H7 (cell line): ENCODE measurements at regions not wholly inside any gene's neighbourhood (a gene's known extent, or its start where the extent isn't known, plus 50 kb on each side); places are given as distances from the start of the nearest gene placed in this dataset.
"Not testable (repeated sequence)": the region's sequence is repeated elsewhere in the genome, so short reads cannot be mapped to it uniquely, and the experiment has no call there.

Source experiments
- DNase-seq: peaks from one replicate; pipeline ENCODE4 v3.0.0; 2012
- H3K27me3 ChIP-seq: 2 replicates; pipeline ENCODE4 v1.6.0; 2011; ENCODE audit warnings: mild to moderate bottlenecking, low read length; ENCODE audit not compliant: control insufficient read depth, insufficient read depth
- H3K36me3 ChIP-seq: replicated peaks from 2 replicates; pipeline ENCODE4 v1.5.1; 2011; ENCODE audit warnings: low read length; ENCODE audit not compliant: control insufficient read depth, insufficient read depth
- H3K4me3 ChIP-seq: 2 replicates; pipeline ENCODE4 v1.5.1; 2011; ENCODE audit warnings: low read depth, mild to moderate bottlenecking, control low read depth, low read length, moderate library complexity; ENCODE audit not compliant: insufficient read depth

DNA sequence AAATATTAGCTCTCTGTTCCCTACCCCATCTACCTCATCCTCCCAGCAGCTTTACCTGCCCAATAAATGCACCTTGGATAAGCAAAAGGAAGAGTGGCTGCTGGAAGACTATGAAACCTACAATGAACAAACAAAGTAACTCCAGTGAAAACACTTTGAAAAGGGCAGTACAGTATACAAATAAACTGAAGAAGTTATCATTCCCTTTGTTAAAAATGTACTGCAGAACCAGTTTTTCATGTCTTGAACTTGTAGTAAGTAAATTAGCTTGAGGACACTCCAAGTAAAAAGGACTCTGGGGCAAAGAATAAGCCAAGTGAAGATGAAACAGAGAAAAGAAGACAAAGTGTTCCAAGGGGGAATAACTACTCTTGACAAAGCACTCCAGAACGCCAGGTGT is 457.1 kb downstream of the DTWD2 start:
- Histone ChIP-seq H3K4me3 (no peak overlapping the region), H3K36me3 (no peaks in the 10 kb centered on the region), H3K27me3 (no peaks in the 10 kb centered on the region)
- no peak for DNase-seq

DNA sequence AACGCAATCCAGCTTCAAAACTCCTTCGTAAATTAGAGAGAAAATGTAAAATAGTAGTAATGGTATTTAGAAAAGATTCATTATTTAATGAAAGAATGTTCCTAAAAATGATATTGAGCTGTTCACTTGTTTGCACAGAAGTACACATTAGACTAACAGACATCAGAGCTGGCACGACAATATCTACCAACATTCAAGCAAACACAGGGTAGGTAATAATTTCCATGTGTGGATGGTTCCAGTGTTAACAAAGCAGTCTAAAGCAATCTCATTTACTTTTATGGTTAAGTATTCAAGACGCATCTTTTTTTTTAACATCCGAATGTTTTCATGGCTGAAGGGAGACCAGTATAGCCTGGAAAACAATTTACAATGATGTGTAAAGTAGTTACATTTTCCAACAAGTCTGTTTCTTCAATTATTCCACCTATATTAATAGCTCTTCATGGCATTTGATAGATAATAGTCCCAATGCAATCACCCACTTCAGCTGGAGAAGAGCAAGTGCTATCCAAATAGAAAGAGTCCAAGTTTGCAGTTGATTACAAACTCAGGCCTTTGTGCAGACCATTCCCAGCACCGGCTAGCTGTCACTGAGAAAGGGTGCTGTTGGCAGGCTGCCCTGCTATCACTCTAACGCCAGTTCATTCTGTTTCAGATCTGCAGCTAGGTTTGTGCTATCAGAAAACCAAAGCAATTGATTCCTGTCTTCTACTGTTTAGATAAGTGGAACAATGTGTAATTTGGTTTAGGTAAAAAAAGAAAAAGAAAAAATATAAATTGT is 458.8 kb downstream of the DTWD2 start:
- Histone ChIP-seq H3K36me3 (no peaks in the 10 kb centered on the region), H3K4me3 (no peak overlapping the region), H3K27me3 (no peaks in the 10 kb centered on the region)
- no peak for DNase-seq

DNA sequence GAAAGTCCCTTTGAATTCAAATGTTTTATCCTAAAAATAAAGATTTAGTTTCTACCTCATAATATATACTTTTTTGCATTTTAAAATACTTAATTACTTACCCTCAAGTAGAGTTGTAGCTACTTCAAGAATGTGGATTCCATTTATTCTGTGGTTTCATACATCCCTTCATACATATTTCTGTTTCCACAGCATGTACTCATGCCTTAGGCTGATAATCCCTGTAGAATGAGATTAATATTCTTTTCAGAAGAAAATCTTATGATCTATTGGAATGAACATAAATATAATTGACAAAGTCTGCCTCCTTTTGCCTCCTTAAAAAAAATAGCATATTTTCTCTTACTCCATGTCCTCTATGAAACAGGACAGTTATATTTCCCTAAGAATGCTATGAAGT is 465.7 kb downstream of the DTWD2 start:
- Histone ChIP-seq H3K36me3 (no peaks in the 10 kb centered on the region), H3K27me3 (no peaks in the 10 kb centered on the region), H3K4me3 (no peak overlapping the region)
- no peak for DNase-seq

DNA sequence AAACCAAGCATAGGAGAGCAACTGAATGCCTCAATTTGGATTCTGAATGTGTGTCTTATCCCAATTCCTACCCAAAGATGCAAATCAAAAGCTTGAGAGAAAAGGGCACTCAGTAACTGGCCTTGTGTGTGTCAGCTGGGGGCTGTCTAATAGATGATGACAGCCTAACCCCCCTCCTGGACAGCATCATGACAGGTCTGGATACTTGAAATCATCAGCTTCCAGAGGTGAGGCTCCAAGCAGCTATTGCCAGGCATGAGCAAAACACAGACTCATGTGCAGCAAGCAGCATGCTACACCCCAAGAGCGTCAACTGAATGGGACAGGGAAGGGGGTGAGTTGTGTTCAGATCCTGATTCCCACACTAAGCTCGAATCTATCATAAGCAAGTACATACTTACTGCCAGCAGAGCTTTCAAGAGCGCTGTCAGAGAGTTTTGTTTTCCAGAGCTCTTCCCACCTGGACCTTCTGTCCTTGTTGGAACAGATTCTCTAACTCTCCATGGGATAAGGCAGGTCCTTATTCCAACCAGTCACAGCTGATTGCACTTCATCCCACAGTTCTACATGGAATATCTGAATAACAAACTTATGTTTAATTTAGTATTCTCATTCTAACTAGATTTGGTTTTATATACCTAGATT is 467.5 kb downstream of the DTWD2 start:
- Histone ChIP-seq H3K36me3 (no peaks in the 10 kb centered on the region), H3K27me3 (no peaks in the 10 kb centered on the region), H3K4me3 (no peak overlapping the region)
- DNase-seq: no peak

DNA sequence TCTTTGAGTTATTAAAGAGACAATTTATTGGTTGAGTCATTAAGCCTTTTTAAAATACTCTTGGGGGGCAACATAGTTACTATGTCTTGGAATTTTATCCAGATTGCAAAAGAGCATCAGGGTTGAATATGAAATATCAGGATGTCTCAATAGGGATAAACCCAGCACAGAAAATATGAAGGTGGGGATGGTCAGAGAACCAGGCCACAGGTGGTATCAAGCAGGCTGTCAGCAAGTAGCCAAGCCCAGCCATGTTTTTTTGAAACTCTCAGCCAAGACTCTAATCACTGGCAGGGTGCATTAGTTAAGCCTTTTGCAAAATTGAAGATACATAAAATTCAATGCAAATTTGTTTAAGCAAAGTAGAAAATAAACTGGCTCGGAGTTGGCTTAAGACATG is 468.9 kb downstream of the DTWD2 start:
- H3K27me3 ChIP-seq: no peaks in the 10 kb centered on the region
- no peak for DNase-seq

DNA sequence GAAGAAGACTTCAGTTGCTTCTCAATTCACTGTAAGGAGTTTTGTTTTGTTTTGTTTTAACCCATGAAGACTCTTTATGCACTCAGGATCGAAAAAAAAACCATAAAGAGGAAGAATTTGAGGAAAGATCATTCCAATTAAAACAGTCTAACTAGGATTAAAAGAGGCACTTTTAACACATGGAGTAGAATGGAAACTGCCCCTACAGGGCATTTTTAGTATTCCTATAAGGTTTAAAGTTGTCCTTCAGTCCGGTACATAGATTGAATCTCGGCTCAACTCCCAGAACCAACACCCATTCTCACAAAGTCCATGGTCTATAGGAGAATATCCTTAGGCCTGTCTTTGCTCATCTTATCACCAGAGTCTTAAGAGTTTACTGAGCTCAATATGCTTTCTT is 469.6 kb downstream of the DTWD2 start:
- Histone ChIP-seq H3K4me3 (no peak overlapping the region), H3K27me3 (no peaks in the 10 kb centered on the region), H3K36me3 (no peaks in the 10 kb centered on the region)
- DNase-seq: no peak

More for the DNA sequence above, 468.9 kb downstream of the DTWD2 start:
- H3K36me3 ChIP-seq: no peaks in the 10 kb centered on the region
- no peak overlapping the region for H3K4me3 ChIP-seq

DNA sequence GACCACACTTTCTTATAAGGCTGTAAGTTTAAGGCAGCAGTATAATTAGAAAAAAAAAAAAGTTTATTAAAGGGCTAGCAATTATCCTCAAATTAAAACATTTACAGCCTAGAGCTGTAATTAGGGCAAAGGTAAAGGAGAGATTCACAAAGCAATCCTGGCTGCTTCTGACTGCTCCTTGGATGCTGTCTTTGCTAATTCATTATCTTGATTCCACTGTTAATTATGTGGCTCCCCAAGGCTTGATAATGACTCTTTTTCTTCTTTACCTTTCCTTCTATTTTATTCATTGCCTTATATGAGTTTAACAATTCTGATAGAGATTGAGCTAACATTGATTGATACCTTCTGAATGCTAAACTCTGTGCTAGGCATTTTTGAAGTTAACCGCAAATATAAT is 476.5 kb downstream of the DTWD2 start:
- H3K4me3 ChIP-seq: no peak overlapping the region
- H3K27me3 ChIP-seq: no peaks in the 10 kb centered on the region
- DNase-seq: no peak
- H3K36me3 ChIP-seq: no peaks in the 10 kb centered on the region

DNA sequence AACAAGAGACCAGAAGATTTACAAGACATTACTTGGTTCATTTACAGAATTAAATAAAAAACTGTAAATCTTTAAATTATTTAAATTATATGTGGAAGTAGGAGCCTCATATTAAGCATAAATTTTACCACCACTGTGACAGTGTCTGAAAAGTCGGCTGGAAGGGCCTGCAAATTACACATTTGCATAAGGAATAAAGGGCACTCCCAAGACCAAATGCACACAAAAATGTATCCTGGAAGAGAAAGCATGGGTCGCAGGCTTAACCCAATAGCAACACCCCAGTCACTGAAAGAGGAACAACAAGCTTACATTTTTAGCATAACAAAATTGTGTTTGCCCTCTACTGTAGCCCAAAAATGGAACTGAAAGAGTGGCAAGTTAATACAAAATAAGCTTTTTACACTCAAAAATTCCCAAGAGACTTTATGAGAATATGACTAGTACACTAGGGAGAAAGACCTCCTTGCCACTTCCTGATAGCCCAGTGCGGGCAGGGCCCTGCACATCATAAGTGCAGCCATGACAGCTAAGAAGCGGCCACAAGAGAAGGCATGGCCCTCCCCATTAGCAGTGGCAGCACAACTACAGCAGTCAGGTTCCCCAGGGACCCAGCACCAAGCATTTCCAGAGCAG is 482.0 kb downstream of the DTWD2 start:
- DNase-seq: no peak
- Histone ChIP-seq H3K36me3 (no peaks in the 10 kb centered on the region), H3K4me3 (no peak overlapping the region), H3K27me3 (no peaks in the 10 kb centered on the region)

DNA sequence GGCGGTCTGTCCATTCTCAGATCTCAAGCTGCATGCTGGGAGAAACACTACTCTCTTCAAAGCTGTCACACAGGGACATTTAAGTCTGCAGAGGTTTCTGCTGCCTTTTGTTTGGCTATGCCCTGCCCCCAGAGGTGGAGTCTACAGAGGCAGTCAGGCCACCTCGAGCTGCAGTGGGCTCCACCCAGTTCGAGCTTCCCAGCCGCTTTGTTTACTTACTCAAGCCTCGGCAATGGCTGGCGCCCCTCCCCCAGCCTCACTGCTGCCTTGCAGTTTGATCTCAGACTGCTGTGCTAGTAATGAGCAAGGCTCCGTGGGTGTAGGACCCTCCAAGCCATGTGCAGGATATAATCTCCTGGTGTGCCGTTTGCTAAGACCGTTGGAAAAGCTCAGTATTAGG is 486.1 kb downstream of the DTWD2 start:
- DNase-seq, H3K36me3 ChIP-seq, H3K27me3 ChIP-seq, H3K4me3 ChIP-seq: not testable (repeated sequence)

DNA sequence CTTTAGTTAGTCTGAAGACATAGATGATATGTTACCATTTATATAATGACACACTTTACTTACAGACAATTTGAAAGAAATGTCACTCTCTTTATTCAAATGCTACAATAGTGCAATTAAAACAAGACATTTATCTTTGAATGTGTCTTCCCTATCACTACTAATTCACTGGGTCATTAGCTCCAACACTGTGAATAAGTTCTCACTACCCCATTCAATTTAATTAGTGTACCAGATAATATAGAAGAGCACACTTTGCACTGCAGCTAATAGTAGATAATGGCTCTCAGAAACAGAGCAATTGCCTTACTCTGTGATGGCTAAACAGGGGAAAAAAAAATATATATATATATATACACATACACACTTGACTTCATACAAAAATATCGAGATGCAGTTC is 497.0 kb downstream of the DTWD2 start:
- DNase-seq: no peak
- Histone ChIP-seq H3K27me3 (no peaks in the 10 kb centered on the region), H3K4me3 (no peak overlapping the region), H3K36me3 (no peaks in the 10 kb centered on the region)

DNA sequence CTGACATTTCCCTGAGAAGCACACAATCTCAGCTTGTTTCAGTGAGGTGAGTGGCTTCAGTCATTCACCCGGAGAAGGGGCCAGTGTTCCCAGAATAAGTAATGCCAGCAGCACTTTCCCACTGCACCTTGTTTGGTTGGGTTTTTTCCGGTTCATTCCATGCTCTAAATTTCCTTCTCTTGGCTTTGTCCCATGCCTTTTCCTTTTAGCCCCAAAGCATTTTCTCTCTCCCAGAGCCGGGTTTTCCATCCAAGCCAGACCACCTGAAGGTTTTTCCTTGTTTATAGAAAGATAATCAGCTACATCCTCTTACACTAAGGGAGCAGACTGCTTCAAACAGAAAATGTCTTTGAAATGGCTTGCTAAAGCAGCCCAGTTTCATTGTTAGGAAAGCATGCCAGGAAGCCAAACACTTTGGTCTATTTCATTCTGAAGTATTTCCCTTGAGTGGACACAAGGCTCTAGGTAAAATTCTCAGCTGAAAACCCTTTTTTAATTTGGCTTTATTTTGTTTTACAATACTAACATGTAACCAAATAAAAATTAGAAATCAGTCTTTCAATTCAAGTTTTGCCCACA is 501.6 kb downstream of the DTWD2 start:
- no peak for DNase-seq
- no peaks in the 10 kb centered on the region for H3K36me3 ChIP-seq
- H3K27me3 ChIP-seq: no peaks in the 10 kb centered on the region
- no peak overlapping the region for H3K4me3 ChIP-seq

DNA sequence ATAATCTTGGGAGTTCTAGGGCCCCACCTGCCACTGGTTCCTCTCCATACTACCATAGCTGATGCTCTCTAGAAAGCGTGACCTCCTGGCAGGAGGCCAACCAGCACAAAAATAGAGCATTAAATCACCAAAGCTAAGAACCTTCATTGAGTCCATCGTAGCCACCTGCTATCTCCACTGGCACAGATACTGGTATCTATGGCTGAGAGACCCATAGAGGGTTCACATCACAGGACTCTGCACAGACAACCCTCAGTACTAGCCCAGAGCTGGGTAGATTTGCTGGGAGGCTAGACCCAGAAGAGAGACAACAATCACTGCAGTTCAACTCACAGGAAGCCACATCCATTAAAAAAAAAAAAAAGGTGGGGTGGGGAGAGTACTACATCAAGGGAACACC is 509.1 kb downstream of the DTWD2 start:
- Histone ChIP-seq H3K4me3 (no peak overlapping the region), H3K36me3 (no peaks in the 10 kb centered on the region), H3K27me3 (no peaks in the 10 kb centered on the region)
- no peak for DNase-seq

DNA sequence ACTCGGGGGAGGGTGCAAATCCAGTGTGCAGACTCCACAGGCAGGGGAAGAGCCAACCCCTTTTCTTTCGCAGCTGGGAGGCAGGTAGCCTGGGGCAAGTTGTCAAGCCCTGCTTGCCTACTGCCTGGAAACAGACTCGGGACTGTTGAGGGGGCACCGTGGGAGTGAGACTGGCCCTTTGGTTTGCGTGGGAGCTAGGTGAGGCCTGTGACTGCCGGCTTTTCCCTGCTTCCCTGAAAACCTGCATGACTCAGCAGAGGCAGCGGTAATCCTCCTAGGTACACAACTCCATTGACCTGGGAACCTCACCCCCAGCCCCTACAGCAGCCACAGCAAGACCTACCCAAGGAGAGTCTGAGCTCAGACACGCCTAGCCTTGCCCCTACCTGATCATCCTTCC is 509.5 kb downstream of the DTWD2 start:
- no peak overlapping the region for H3K4me3 ChIP-seq

DNA sequence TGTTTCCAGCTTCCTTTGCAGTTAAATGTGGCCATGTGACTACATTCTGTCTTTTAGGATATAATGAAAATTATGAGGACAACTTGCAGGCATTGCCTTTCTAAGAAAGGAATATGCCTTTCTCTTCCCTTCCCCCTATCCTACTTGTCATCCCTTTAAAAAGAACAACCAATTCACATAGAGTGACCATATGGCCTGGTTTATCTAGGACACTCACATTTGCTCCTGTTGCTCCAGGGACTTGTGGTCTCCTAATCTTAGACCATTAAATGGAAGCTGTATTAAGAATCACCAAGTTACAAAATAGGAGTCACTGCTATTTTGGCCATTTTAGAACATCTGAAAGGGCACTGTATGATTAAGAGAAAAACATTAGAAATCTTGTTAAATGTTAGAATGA is 520.3 kb downstream of the DTWD2 start:
- no peak for DNase-seq
- no peaks in the 10 kb centered on the region for H3K36me3 ChIP-seq
- H3K27me3 ChIP-seq: no peaks in the 10 kb centered on the region
- no peak overlapping the region for H3K4me3 ChIP-seq

More for the DNA sequence above, 509.5 kb downstream of the DTWD2 start:
- no peak for DNase-seq
- no peaks in the 10 kb centered on the region for H3K27me3 ChIP-seq
- H3K36me3 ChIP-seq: no peaks in the 10 kb centered on the region

DNA sequence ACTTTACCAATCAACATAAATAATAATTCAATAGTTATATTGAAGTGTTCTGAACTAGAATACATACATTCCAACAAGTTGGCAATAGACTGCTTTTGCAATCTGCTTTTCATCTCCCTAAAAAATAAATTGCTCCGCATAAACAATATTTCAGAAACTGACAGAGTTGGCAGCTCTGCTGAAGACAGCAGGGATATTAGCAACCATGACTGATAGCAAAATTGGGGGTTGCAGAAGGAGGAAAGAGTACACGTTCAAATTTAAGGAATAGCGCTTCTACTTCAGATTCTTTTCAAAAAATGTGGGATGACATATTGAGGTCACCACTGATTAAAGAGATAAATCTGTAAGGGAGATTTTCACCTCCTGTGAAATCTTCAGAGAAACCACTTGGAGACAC is 521.2 kb downstream of the DTWD2 start:
- Histone ChIP-seq H3K4me3 (no peak overlapping the region), H3K27me3 (no peaks in the 10 kb centered on the region), H3K36me3 (no peaks in the 10 kb centered on the region)
- no peak for DNase-seq
